ENCODE measurements at regions not wholly inside any gene's neighbourhood (a gene's known extent, or its start where the extent isn't known, plus 50 kb on each side); places are given as distances from the start of the nearest gene placed in this dataset.

DNA sequence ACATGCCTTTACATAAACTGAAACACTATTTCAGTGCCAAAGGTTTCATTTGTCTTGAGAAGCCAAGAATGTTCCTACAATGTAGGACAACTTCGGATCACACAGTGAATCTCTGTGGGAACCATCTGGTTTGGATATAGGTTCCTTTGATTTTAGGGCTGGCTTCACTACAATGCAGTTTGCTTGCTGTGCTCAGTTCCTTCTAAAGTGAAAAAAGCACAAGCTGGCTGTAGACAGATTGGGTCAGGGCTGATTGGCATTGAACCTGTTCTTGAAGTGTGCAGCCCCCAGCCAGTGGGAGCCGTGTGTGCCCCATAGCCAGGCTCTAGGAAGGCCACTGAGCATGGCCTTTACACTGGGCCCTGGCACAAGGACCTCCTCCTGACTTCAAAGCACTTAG, 167.9 kb upstream of the HNRNPA3 start:
- DNase-seq = no peak

GRCh38 chr2:177048981-177049380, 163.6 kb upstream of the HNRNPA3 start:
- no peak for DNase-seq

DNA sequence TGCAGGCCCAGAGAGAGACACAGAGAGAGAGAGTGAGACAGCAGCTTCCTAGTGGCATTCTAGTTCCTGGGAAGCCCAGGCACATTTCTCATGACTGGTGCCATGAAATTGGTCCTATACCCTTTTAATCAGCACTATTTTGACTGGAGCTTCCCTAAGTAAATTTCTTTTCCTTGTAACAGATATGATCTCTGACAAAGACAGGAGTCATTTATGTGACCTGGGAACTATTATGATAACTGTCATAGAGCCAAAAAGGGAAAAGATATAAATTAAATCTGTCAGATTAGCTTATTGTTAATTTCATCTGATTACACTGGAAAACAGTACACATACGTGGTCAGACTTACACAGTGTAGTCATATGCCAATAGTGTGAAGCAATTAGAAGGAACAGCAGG, 161.3 kb upstream of the HNRNPA3 start:
- DNase-seq = no peak

DNA sequence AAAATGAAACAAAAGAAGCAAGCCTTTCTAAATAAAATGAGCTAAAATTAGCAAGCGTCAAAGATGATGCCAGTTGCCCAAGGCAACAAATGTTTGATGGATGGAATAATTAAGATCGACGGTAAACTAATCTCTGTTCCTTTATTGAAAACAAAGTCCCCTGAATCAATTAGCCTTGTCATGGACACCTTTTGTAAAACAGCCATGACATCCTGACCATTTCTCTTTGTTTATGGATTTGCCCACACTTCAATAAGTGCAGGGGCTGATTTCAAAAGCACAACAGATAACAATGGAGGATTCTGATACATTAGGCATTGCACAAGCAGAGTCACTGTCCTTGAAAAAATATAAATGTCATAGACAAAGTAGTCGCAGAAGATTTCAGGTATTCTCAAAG, 160.1 kb upstream of the HNRNPA3 start:
- no peak for DNase-seq

GRCh38 chr2:177053038-177053437, 159.6 kb upstream of the HNRNPA3 start:
- no peak for DNase-seq

DNA sequence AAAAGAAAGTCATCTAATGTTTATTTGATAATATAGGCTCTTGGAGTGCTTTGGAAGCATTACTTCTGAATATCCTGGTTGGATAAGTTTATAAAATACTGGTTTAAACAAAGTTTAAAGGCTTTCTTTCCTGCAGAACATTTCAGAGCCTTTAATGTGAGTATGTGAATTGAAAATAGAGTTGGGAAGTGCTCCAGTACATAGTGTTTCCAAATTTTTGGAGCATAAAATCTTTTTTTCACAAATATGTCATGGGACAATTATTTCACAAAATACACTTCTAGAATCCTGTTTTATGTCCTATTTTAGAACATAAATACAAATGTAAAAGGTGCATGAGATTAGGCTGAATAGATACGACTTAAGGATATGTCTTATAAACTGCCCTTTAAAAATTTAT, 158.9 kb upstream of the HNRNPA3 start:
- DNase-seq = no peak

DNA sequence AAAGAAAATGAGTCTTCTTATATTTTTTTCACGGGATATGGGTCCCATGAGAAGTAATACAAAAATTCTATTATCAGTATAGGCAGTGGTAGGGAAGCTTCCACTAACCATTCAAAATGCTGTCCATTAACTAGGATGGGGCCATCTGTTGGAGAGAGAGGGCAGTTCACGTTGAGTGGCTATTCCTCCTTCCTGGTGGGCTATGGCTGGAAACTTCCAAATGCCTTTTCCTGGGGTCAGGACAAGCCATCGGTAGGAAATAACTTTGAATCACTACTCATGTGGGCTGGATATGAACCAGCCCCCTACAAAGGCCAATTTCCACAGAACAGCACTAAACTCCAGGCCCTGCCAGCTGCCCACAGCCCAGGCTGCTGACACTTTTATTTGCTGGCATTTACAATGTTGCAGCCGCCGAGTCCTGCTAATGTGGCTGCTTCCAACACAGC, 156.1 kb upstream of the HNRNPA3 start:
- no peak for DNase-seq

DNA sequence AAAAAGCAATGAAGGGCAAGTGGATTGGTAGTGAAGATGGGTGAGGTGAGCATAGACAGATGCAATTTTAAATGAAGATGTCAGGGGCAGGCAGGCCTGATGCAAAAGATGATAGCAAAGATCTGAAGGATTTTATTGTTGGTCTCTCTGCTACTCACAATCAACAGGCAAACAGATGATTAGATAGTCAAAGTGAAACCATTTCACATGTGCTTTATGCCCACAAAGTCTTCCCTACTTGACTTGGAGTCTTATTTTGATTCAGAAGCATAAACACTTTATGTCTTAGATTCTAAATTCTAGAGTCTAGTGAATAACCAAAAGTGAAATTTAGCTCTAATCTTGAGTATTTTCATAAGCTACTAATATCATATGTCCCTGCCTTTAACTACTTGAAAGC, 153.8 kb upstream of the HNRNPA3 start:
- no peak for DNase-seq

DNA sequence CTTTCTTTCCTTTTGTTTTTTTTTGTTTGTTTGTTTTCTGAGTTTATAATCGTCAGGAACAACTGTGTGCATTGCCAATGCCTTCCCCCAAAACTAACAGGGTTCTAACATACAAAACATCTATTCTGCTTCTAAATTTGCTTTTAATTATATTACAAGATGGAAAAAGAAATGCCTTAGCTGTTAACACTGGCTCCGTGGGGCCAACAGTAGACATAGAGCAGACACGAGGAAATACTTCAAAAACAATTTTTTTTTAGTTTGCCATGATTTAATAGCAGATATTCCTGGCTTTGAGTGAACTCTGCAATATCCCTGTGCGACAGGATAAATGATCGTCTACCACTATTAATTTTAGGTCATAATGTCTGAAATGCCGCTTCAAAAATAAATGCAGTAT, 153.3 kb upstream of the HNRNPA3 start:
- no peak for DNase-seq

DNA sequence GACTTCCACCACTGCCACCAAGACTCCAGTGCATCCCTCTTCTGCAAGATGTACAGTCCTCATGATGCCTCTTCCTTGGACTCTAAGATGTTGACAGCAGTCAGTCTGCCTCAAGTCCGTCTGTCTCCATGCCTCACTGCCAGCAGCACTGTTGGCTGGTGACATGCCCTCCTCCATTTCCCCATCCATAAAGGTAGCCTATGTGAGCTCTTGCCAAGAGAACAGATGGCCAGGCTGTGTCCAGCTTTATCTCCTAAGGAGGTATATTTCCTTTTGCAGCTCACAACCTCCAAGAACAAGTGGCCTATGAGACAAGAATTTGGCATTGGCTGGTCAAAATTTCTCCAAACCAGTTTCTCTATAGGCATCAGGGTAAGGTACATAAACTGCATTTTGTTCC, 149.3 kb upstream of the HNRNPA3 start:
- no peak for DNase-seq

DNA sequence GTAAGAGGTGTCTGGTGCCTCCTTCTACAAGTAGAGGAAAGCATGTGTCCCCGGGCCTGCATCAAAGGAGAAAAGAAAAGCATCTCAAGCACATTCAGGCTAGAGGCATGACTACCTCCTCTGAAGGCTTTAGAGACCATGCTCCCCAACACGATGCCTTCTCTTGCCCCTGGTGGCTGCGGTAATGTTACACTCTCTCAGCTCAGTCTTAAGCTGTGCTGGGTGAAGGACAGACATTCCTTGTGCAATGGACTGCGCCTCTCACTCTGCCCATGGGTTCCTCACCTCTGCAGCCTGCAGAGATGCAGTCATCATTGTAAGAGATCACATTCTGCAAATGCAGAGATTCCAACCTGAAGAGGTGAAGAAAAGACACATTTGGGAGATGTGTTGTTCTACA, 148.2 kb upstream of the HNRNPA3 start:
- no peak for DNase-seq

DNA sequence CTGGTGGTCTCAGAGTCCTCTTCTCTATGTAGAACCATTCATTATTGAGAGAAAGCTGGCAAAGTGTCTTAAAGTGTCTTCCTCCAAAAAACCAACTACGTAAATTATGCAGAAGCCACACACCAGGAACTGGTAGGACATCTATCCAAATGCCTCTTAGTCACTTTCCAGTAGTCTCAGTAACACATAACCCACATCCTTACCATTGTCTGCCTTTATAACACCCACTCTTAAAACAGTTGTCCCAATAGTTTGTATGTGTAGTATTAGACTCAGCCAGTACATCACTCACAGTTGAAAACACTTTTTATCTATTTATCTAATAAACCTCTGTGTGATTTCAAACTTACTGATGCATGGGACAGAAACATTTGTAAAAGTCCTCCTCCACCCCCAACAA, 143.6 kb upstream of the HNRNPA3 start:
- DNase-seq = no peak

GRCh38 chr2:177072090-177072489, 140.5 kb upstream of the HNRNPA3 start:
- DNase-seq = no peak

GRCh38 chr2:177073611-177074010, 139.0 kb upstream of the HNRNPA3 start:
- DNase-seq = no peak

DNA sequence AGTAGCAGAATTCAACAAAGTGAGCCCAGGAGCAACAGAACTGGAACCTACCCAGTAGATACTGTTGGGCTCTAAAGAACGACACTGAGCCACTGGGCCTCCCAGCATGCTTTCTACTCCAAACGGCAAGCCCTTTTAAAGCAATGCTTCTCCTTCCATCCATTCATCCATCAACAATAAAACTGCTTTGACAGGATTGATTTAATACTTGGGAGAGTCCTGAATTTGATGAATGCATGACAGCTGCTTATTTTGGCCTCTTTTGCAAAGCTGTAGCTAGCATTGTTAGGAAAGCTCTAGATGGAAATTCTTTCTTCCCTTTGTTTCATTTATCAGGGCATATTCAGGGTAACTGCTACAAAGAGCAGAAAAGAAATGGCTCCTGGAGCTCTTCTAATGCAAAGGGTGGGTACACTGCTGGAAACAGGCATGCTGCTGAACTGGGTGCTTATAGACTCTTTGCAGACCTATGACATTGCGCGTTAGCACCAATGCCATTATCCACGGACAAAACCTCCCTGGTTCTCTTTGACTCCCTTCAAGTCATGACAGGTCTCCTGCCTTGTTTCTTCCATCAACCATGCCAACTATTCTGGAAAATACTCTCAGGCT, 138.4 kb upstream of the HNRNPA3 start:
- DNase-seq = no peak

- no peak for DNase-seq
Observed at GRCh38 chr2:177075254-177075653, 137.3 kb upstream of the HNRNPA3 start.

DNA sequence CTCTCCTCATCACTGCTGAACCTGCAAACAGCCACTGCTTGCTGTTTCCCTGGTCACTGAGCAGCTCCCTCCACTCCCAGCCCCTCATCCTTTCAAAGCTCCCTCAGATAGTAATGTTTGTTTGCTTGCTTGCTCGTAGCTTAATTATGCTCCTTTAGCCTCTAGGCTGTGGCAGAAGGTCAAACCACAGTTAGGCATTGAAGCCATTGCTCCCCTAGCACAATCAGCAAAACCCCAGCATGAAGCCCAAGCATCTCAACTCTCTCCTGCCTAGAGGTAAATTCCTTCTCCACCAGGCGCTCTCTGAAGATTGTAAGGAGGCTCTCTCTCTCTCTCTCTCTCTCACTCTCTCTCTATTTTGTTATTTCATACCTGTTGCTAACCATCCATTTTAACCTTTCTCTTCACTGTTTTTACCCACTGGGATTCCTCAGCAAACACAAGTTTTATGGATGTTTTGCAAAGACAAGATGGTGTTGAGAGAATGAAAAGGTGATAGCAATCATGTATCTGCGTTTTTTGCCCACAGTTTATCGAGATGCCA, 135.9 kb upstream of the HNRNPA3 start:
- DNase-seq = no peak

DNA sequence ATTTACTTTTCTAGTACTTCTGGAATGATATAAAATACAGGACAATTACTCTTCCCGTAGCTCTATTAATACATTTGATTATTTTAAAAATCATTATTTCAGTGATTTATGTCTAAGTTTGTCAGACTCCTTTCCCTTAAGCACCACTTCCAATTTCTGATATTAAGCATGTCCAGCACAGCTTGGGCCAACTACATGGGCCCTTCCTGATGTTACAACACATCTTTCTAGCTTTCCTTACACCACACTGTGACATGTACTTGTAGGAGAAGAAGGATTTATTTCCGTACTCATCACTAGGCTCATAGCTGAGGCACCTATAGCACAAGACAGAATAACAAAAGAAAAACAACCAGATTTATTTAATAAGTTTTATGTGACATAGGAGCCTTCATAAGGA, 134.8 kb upstream of the HNRNPA3 start:
- no peak for DNase-seq

DNA sequence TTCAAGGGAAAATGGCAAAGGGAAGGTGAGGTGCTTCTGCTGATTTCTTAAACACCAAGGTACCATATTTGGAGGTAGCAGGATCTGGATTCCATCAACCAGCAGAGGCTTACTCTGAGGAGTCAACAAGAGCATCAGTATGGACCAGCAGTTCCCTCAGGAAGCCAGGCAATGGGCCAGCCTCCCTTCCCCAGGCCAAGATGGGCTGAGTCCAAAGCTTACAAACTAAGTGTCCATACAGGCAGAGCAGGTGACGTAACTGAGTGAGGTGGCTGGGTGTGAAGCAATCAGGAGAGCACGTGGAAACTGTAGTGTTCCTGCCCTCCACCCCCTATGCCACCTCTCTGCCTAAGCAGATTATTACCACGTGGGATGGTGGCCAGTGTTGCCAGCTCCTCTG, 134.2 kb upstream of the HNRNPA3 start:
- DNase-seq = no peak

- DNase-seq = no peak
Observed at GRCh38 chr2:177078855-177079254, 133.7 kb upstream of the HNRNPA3 start.

DNA sequence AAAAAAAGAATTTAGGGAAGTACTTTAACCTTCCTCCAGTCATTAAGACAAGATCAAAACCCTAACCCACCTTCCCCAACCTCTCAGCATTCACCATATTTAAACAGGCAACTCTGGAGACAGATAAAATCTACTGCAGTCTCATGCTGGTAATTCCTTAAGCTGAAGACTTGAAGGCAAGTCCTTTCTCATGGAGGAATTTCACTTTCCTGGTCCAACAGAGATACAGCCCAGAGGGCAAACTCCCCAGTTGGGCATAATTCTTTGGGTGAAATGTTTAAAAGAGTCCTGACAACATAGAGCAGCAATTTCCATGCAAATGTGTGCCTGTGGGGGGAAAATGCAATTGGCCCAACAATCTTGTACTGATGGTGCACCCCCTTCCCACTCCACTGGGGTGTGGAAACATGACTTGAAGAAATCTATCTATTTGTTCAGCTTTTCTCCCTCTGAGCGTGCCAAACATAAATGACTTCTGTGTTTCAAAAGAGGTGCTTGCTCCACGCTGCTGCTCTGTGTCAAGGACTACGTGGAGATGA, 131.8 kb upstream of the HNRNPA3 start:
- DNase-seq = no peak

DNA sequence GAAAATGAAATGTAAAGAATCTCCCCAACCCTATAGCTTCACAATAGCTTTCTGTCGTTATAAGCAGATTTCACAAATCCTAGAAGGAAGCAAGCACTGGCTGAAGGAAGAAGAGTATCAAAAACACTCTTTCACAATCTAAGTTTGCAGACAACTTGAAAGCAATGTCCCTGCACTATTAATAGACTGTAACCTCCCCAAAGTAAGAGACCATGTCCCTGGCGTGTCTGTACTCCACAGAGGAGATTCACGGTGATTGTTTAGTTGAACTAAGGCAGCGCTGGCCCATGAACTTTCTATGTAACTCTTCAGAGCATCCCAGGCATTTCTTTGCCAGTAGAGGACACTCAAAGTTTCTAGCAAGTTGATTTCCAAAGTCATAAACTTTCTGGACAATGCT, 128.0 kb upstream of the HNRNPA3 start:
- no peak for DNase-seq

DNA sequence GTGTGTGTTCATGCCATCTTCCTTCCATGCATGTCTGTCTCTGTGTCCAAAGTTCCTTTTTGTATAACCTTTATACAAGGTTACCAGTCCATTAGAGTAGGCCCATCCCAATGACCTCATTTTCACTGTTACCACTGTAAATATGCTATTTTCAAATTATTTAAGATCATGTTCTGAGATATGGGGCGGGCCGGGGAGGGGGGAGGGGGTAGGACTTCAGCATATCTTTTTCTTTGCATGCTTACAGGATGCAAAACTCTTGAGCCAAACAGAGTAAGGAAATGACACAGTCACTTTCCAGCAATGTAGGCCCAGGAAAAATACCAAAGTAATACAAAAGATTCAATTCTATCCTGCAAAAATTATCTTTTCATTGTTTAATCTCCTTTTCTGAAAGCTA, 124.1 kb upstream of the HNRNPA3 start:
- no peak for DNase-seq

- no peak for DNase-seq
Observed at GRCh38 chr2:177090967-177091366, 121.6 kb upstream of the HNRNPA3 start.

GRCh38 chr2:177093371-177093770, 119.2 kb upstream of the HNRNPA3 start:
- DNase-seq = no peak
